ENCODE measurements at regions not wholly inside any gene's neighbourhood (a gene's known extent, or its start where the extent isn't known, plus 50 kb on each side); places are given as distances from the start of the nearest gene placed in this dataset.

DNA sequence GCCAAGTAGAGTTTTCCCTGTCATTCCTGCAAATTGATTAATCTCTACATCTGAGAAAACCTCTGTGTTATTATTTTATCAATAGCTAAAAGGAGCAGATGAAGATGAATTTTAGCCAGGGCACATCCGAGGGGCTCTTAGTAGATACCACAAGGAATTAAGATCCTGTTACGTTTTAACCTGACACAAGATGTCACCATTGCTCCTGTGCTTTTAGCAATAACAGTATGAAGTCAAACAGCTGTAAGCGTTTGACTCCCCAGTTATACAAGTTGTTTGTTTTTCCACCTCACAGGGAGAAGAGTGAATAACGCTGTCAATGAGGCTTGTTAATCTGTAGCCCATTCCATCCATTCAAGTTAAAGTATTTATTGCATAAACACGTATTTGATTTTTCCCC lies 76.0 kb upstream of the AP1S2 start:
- TF ChIP-seq POLR2AphosphoS5 (IDR thresholded peaks at IDR 0.05) = no peak
- TF ChIP-seq CTCF (IDR thresholded peaks at IDR 0.05) = no peak

Measured in prostate gland (tissue), 2 donors.